MM.1S (cell line): ENCODE measurements at regions not wholly inside any gene's neighbourhood (a gene's known extent, or its start where the extent isn't known, plus 50 kb on each side); places are given as distances from the start of the nearest gene placed in this dataset.

ENCODE experiments used
- CTCF ChIP-seq: fragments of 300-600 bp; sonication (generic); IDR thresholded peaks from 2 replicates; pipeline ENCODE4 v1.5.1; 2016; ENCODE audit warnings: antibody characterized with exemption, low read length, mixed read lengths
- EZH2phosphoT487 ChIP-seq: fragments of 300-600 bp; sonication (generic); IDR thresholded peaks from 2 replicates; pipeline ENCODE4 v1.6.1; 2018; ENCODE audit warnings: antibody characterized with exemption, low read length

- TF ChIP-seq CTCF = no peak
- no peak for TF ChIP-seq EZH2phosphoT487
Observed at GRCh38 chr17:71989117-71989516, 131.7 kb upstream of the SOX9 start.
